ENCODE measurements at regions not wholly inside any gene's neighbourhood (a gene's known extent, or its start where the extent isn't known, plus 50 kb on each side); places are given as distances from the start of the nearest gene placed in this dataset.

DNA sequence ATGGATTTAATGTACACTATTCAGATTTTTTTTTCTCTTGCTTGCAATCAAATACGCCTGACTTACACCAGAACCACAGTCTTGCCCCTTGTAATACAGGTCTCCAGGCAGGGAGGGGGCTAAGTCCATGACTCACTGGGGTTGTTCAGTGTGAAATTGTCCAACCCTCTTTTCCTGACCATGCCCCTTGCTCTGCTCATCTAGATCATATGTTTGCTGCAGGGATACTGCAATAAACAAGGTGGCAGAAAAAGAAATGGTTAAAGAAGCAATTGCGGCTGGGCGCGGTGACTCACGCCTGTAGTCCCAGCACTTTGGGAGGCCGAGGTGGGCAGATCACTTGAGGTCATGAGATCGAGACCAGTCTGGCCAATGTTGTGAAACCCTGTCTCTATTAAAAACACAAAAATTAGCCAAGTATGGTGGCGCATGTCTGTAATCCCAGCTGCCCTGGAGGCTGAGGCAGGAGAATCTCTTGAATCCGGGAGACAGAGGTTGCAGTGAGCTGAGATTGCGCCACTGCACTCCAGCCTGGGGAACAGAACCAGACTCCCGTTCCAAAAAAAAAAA lies 85.5 kb downstream of the TMEM130 start:
- TF ChIP-seq, protein P1, sequence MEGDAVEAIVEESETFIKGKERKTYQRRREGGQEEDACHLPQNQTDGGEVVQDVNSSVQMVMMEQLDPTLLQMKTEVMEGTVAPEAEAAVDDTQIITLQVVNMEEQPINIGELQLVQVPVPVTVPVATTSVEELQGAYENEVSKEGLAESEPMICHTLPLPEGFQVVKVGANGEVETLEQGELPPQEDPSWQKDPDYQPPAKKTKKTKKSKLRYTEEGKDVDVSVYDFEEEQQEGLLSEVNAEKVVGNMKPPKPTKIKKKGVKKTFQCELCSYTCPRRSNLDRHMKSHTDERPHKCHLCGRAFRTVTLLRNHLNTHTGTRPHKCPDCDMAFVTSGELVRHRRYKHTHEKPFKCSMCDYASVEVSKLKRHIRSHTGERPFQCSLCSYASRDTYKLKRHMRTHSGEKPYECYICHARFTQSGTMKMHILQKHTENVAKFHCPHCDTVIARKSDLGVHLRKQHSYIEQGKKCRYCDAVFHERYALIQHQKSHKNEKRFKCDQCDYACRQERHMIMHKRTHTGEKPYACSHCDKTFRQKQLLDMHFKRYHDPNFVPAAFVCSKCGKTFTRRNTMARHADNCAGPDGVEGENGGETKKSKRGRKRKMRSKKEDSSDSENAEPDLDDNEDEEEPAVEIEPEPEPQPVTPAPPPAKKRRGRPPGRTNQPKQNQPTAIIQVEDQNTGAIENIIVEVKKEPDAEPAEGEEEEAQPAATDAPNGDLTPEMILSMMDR (IDR thresholded peaks at IDR 0.05; ENCODE audit: insufficient read depth, low read length, poor library complexity, severe bottlenecking): no peak
- no peak for TF ChIP-seq EZH2phosphoT487 (conservative IDR thresholded peaks at IDR 0.05; ENCODE audit: low read length)

Data from SU-DHL-6 (cell line).